AG04450 (cell line): ENCODE measurements at regions not wholly inside any gene's neighbourhood (a gene's known extent, or its start where the extent isn't known, plus 50 kb on each side); places are given as distances from the start of the nearest gene placed in this dataset.

ENCODE experiments used
- CTCF ChIA-PET: fragments of 300-600, 350-600 bp; formaldehyde crosslinking; extraction: SDS; loops from one replicate; lab custom pipeline; 2022; ENCODE audit warnings: antibody characterized with exemption, inconsistent platforms; lab: Charles Lee
- POLR2A ChIA-PET: fragments of 350-600 bp; formaldehyde crosslinking; extraction: SDS; loops from one replicate; lab custom pipeline; 2021; ENCODE audit warnings: antibody characterized with exemption, inconsistent platforms; lab: Yijun Ruan, JAX
- DNase-seq: peaks from one replicate; pipeline ENCODE4 v3.0.0-alpha.2; 2011; ENCODE audit warnings: low read depth, low spot score
- H3K27ac ChIP-seq: one replicate; pipeline ENCODE4 v1.5.1; 2012; ENCODE audit warnings: low read depth, low read length, control low read depth
- H3K27me3 ChIP-seq: one replicate; pipeline ENCODE4 v1.6.0; 2012; ENCODE audit warnings: low read length; ENCODE audit not compliant: control insufficient read depth, insufficient read depth
- H3K4me3 ChIP-seq: 2 replicates; pipeline ENCODE4 v1.5.1; 2011; ENCODE audit warnings: mild to moderate bottlenecking, low read depth, low read length, control low read depth
- H3K9me3 ChIP-seq: 2 replicates; pipeline ENCODE4 v1.5.1; 2012; ENCODE audit warnings: low read length; ENCODE audit not compliant: control insufficient read depth, insufficient read depth
- CTCF ChIP-seq: IDR thresholded peaks from 2 replicates; pipeline ENCODE4 v1.5.1; 2011; ENCODE audit warnings: low read depth, low read length, control low read depth, inconsistent platforms

GRCh38 chr14:45906257-45906656 is 653.3 kb upstream of the MIS18BP1 start:
- Histone ChIP-seq H3K9me3 (peaks cover 10% of the 10 kb centered on the region), H3K27ac (no peak overlapping the region), H3K27me3 (no peaks in the 10 kb centered on the region), H3K4me3 (no peak overlapping the region)
- POLR2A ChIA-PET = no interaction called here
- TF ChIP-seq CTCF = no peak
- DNase-seq = no peak
- CTCF ChIA-PET = no interaction called here

- no peak for TF ChIP-seq CTCF
- ChIA-PET POLR2A (no interaction called here), CTCF (no interaction called here)
- Histone ChIP-seq H3K27ac (no peak overlapping the region), H3K27me3 (no peaks in the 10 kb centered on the region), H3K9me3 (peaks cover 8% of the 10 kb centered on the region), H3K4me3 (no peak overlapping the region)
- DNase-seq = no peak
These were observed 652.7 kb upstream of the MIS18BP1 start for GRCh38 chr14:45905672-45906071.

- H3K27me3 ChIP-seq = no peaks in the 10 kb centered on the region
- no peak overlapping the region for H3K4me3 ChIP-seq
- peaks cover 3% of the 10 kb centered on the region; the same call in 1 of the 2 replicates for H3K9me3 ChIP-seq
- POLR2A ChIA-PET = no interaction called here
- CTCF ChIA-PET = no interaction called here
- no peak overlapping the region for H3K27ac ChIP-seq
- no peak for DNase-seq
- TF ChIP-seq CTCF = no peak
These were observed 651.3 kb upstream of the MIS18BP1 start for GRCh38 chr14:45904314-45904713.

- Histone ChIP-seq H3K4me3 (no peak overlapping the region), H3K27ac (no peak overlapping the region), H3K9me3 (no peaks in the 10 kb centered on the region; the same call in 1 of the 2 replicates), H3K27me3 (no peaks in the 10 kb centered on the region)
- TF ChIP-seq CTCF = no peak
- DNase-seq = no peak
- CTCF ChIA-PET = no interaction called here
- POLR2A ChIA-PET = no interaction called here
These were observed 649.2 kb upstream of the MIS18BP1 start for GRCh38 chr14:45902241-45902640.

- no peak for TF ChIP-seq CTCF
- ChIA-PET CTCF (no interaction called here), POLR2A (no interaction called here)
- no peak overlapping the region for H3K27ac ChIP-seq
- H3K4me3 ChIP-seq = no peak overlapping the region
- H3K27me3 ChIP-seq = no peaks in the 10 kb centered on the region
- H3K9me3 ChIP-seq = no peaks in the 10 kb centered on the region
- no peak for DNase-seq
These were observed 644.4 kb upstream of the MIS18BP1 start for GRCh38 chr14:45897439-45897838.
